ENCODE measurements at regions not wholly inside any gene's neighbourhood (a gene's known extent, or its start where the extent isn't known, plus 50 kb on each side); places are given as distances from the start of the nearest gene placed in this dataset.

GRCh38 chr18:78237864-78238263 lies 741.8 kb upstream of the SALL3 start:
- Mint-ChIP-seq H3K36me3 (ENCODE audit: low read depth) (no peaks in the 10 kb centered on the region), H3K9me3 (peaks cover 9% of the 10 kb centered on the region), H3K27ac (peak overlapping the region; percentile 47), H3K4me1 (peaks cover 38% of the 10 kb centered on the region), H3K4me3 (no peak overlapping the region), H3K27me3 (ENCODE audit: low read depth, poor library complexity) (peaks cover 8% of the 10 kb centered on the region)
- no peak for DNase-seq
- TF ChIP-seq, protein P1, sequence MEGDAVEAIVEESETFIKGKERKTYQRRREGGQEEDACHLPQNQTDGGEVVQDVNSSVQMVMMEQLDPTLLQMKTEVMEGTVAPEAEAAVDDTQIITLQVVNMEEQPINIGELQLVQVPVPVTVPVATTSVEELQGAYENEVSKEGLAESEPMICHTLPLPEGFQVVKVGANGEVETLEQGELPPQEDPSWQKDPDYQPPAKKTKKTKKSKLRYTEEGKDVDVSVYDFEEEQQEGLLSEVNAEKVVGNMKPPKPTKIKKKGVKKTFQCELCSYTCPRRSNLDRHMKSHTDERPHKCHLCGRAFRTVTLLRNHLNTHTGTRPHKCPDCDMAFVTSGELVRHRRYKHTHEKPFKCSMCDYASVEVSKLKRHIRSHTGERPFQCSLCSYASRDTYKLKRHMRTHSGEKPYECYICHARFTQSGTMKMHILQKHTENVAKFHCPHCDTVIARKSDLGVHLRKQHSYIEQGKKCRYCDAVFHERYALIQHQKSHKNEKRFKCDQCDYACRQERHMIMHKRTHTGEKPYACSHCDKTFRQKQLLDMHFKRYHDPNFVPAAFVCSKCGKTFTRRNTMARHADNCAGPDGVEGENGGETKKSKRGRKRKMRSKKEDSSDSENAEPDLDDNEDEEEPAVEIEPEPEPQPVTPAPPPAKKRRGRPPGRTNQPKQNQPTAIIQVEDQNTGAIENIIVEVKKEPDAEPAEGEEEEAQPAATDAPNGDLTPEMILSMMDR (IDR thresholded peaks at IDR 0.05): no peak

DNA sequence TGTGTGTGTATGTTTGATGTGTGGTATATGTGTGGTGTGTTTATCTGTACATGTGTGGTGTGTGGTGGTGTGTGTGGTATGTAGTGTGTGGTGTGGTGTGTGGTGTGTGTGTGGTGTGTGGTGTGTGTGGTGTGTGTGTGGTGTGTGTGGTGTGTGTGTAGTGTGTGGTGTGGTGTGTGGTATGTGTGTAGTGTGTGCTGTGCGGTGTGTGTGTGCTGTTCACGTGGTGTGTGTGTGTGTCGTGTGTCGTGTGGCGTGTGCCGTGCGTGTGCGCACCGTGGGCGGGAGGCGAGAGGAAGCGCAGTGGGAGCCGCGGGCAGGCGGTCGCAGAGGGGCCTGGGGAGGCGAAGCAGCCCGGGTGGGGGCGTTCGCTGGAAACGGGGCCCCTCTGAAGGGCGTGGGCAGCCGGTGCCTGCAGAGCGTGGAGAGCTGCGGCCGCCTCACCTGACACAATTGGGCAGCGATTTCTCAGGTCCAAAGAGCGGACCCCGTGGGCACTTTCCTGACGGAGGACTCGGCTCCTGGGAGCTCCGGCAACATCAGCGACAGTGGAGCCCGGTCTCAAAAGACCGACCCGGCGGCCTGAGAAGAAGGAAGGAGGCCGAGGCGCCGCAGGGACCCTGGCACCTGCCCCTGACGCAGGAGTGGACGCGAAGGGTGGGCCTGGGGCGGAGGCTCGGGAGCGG lies 741.1 kb upstream of the SALL3 start:
- Mint-ChIP-seq H3K27ac (peak overlapping the region; percentile 47), H3K9me3 (peaks cover 9% of the 10 kb centered on the region), H3K4me1 (peaks cover 45% of the 10 kb centered on the region), H3K4me3 (no peak overlapping the region), H3K27me3 (ENCODE audit: low read depth, poor library complexity) (peaks cover 8% of the 10 kb centered on the region), H3K36me3 (ENCODE audit: low read depth) (no peaks in the 10 kb centered on the region)
- peak; percentile 53 for DNase-seq
- TF ChIP-seq, protein P1 (IDR thresholded peaks at IDR 0.05): no peak

GRCh38 chr18:78239090-78239457 lies 740.5 kb upstream of the SALL3 start:
- TF ChIP-seq, protein P1 (IDR thresholded peaks at IDR 0.05): no peak
- no peak overlapping the region for H3K4me3 Mint-ChIP-seq
- peak overlapping the region; percentile 77 for H3K27ac Mint-ChIP-seq
- H3K4me1 Mint-ChIP-seq: peaks cover 50% of the 10 kb centered on the region
- H3K9me3 Mint-ChIP-seq: peaks cover 9% of the 10 kb centered on the region
- no peaks in the 10 kb centered on the region for H3K36me3 Mint-ChIP-seq (ENCODE audit: low read depth)
- no peak for DNase-seq
- peaks cover 8% of the 10 kb centered on the region for H3K27me3 Mint-ChIP-seq (ENCODE audit: low read depth, poor library complexity)

GRCh38 chr18:78240101-78240500 lies 739.5 kb upstream of the SALL3 start:
- H3K9me3 Mint-ChIP-seq: peaks cover 9% of the 10 kb centered on the region
- no peak overlapping the region for H3K4me3 Mint-ChIP-seq
- TF ChIP-seq, protein P1 (IDR thresholded peaks at IDR 0.05): no peak
- H3K27me3 Mint-ChIP-seq (ENCODE audit: low read depth, poor library complexity): peaks cover 8% of the 10 kb centered on the region
- no peak for DNase-seq
- peaks cover 56% of the 10 kb centered on the region for H3K4me1 Mint-ChIP-seq
- no peak overlapping the region for H3K27ac Mint-ChIP-seq
- no peaks in the 10 kb centered on the region for H3K36me3 Mint-ChIP-seq (ENCODE audit: low read depth)

DNA sequence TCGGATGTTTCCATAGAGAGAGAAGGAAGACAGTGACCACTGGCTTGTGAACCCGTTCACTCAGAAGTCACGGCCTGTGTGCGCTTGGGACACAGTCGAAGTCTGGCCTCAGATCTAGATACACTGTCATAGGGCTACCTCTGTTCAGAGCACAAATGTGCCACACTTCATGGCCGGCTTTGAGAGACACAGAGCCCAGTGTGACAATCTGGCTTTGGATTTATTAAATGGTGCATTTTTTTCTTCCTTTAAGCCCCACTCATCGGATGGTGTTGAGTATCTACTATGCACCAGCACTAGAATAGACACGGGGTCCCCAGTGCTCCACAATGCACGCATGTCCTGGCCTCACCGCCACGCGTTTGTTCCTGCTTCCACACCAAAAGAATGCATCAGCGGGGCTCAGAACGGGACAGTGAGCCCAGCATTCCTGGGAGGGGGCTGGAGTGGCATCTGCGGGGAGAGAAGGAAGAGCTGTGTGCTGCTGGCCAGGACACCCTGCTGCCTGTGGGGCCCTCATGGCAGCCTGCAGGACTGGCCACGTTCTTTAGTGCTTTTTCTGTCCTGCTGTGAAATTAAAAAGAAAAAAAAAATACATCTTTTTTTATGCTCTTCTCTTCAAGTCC lies 738.9 kb upstream of the SALL3 start:
- Mint-ChIP-seq H3K36me3 (ENCODE audit: low read depth) (no peaks in the 10 kb centered on the region), H3K4me3 (no peak overlapping the region), H3K27me3 (ENCODE audit: low read depth, poor library complexity) (peaks cover 8% of the 10 kb centered on the region), H3K4me1 (peaks cover 63% of the 10 kb centered on the region), H3K27ac (no peak overlapping the region), H3K9me3 (peaks cover 9% of the 10 kb centered on the region)
- DNase-seq: peak; percentile 33
- TF ChIP-seq, protein P1 (IDR thresholded peaks at IDR 0.05): no peak
